Keratinocyte (primary cell): ENCODE measurements at regions not wholly inside any gene's neighbourhood (a gene's known extent, or its start where the extent isn't known, plus 50 kb on each side); places are given as distances from the start of the nearest gene placed in this dataset.

Experiments used
- DNase-seq: peaks from one replicate; pipeline ENCODE4 v3.0.0-alpha.2; 2011; ENCODE audit warnings: low read depth, missing footprints, low spot score
- FAIRE-seq: peaks from 2 replicates; lab custom pipeline; 2011; peaks lifted over from hg19 to GRCh38; lab: Jason Lieb, UNC
- H2AFZ ChIP-seq: 2 replicates; pipeline ENCODE4 v1.6.0; 2012; ENCODE audit warnings: low read length, control low read depth, inconsistent platforms; ENCODE audit not compliant: control insufficient read depth
- H3K27ac ChIP-seq: 2 replicates; pipeline ENCODE4 v1.5.1; 2011; ENCODE audit warnings: low read length; ENCODE audit not compliant: control insufficient read depth, insufficient read depth
- H3K27me3 ChIP-seq: 3 replicates; pipeline ENCODE4 v1.6.0; 2011; ENCODE audit warnings: low read length; ENCODE audit not compliant: control insufficient read depth, insufficient read depth; ENCODE audit errors: extremely low read depth
- H3K36me3 ChIP-seq, 2 experiments: 2 replicates in 1 of 2; 3 replicates in 1 of 2; pipeline ENCODE4 v1.5.1; 2011; ENCODE audit warnings: low read length in 2 of 2, mild to moderate bottlenecking in 1 of 2; ENCODE audit not compliant: control insufficient read depth in 2 of 2, insufficient read depth in 2 of 2; ENCODE audit errors: extremely low read depth in 1 of 2
- H3K4me1 ChIP-seq: 3 replicates; pipeline ENCODE4 v1.5.1; 2011; ENCODE audit warnings: low read length; ENCODE audit not compliant: control insufficient read depth, insufficient read depth; ENCODE audit errors: extremely low read depth
- H3K4me2 ChIP-seq: 3 replicates; pipeline ENCODE4 v1.6.0; 2011; ENCODE audit warnings: low read depth, low read length; ENCODE audit not compliant: control insufficient read depth, insufficient read depth; ENCODE audit errors: extremely low read depth
- H3K4me3 ChIP-seq, 3 experiments: fragments of 200-600 bp in 1 of 3; sonication (generic) in 1 of 3; 2 replicates in 2 of 3; 3 replicates in 1 of 3; pipeline ENCODE4 v1.5.1; 2011 to 2016; ENCODE audit warnings: low read length in 3 of 3, mild to moderate bottlenecking in 3 of 3, control low read depth in 2 of 3, inconsistent platforms in 1 of 3, low read depth in 1 of 3, mixed read lengths in 1 of 3, mixed run types in 1 of 3, moderate library complexity in 1 of 3; ENCODE audit not compliant: control insufficient read depth in 2 of 3, insufficient read depth in 2 of 3; ENCODE audit errors: extremely low read depth in 1 of 3
- H3K79me2 ChIP-seq: 2 replicates; pipeline ENCODE4 v1.6.0; 2012; ENCODE audit warnings: low read length; ENCODE audit not compliant: control insufficient read depth, insufficient read depth
- H3K9ac ChIP-seq: 3 replicates; pipeline ENCODE4 v1.6.0; 2011; ENCODE audit warnings: low read length; ENCODE audit not compliant: control insufficient read depth, insufficient read depth; ENCODE audit errors: extremely low read depth
- H3K9me1 ChIP-seq: 3 replicates; pipeline ENCODE4 v1.6.0; 2011; ENCODE audit warnings: low read length; ENCODE audit not compliant: control insufficient read depth, insufficient read depth; ENCODE audit errors: extremely low read depth
- H3K9me3 ChIP-seq: 2 replicates; pipeline ENCODE4 v1.5.1; 2012; ENCODE audit warnings: low read depth, low read length; ENCODE audit not compliant: control insufficient read depth
- H4K20me1 ChIP-seq: 3 replicates; pipeline ENCODE4 v1.6.0; 2011; ENCODE audit warnings: low read length; ENCODE audit not compliant: control insufficient read depth, insufficient read depth; ENCODE audit errors: extremely low read depth
- EZH2 ChIP-seq: IDR thresholded peaks from one replicate; pipeline ENCODE4 v1.6.1; 2012; ENCODE audit warnings: inconsistent platforms, mild to moderate bottlenecking, low read length, moderate library complexity
- dilution Hi-C: fragments of 300-500 bp; cut with MboI; formaldehyde crosslinking; loops from one replicate; pipeline ENCODE4 v1.7.0; 2020; ENCODE audit warnings: low sequenced_read_pairs; ENCODE audit not compliant: extremely low pct_ligation_motif_present
- TF ChIP-seq, protein P1 (sequence below), 3 experiments: IDR thresholded peaks in 1 of 3; conservative IDR thresholded peaks in 1 of 3; optimal IDR thresholded peaks in 1 of 3; 2 replicates in 2 of 3; 3 replicates in 1 of 3; pipeline versions ENCODE3 to v1.5.1; 2011; ENCODE audit warnings: low read length in 3 of 3, mild to moderate bottlenecking in 3 of 3, moderate library complexity in 2 of 3, control low read depth in 1 of 3, inconsistent platforms in 1 of 3; ENCODE audit not compliant: insufficient read depth in 2 of 3; ENCODE audit errors: extremely low read depth in 1 of 3

GRCh38 chr12:125528281-125528680, 463.0 kb downstream of the AACS start:
- H3K36me3 ChIP-seq: no peaks in the 10 kb centered on the region
- H3K9me1 ChIP-seq: no peaks in the 10 kb centered on the region
- H3K9me3 ChIP-seq: no peaks in the 10 kb centered on the region
- no peak overlapping the region for H3K4me3 ChIP-seq
- dilution Hi-C loops: no loop called here
- no peaks in the 10 kb centered on the region for H4K20me1 ChIP-seq
- TF ChIP-seq, protein P1, sequence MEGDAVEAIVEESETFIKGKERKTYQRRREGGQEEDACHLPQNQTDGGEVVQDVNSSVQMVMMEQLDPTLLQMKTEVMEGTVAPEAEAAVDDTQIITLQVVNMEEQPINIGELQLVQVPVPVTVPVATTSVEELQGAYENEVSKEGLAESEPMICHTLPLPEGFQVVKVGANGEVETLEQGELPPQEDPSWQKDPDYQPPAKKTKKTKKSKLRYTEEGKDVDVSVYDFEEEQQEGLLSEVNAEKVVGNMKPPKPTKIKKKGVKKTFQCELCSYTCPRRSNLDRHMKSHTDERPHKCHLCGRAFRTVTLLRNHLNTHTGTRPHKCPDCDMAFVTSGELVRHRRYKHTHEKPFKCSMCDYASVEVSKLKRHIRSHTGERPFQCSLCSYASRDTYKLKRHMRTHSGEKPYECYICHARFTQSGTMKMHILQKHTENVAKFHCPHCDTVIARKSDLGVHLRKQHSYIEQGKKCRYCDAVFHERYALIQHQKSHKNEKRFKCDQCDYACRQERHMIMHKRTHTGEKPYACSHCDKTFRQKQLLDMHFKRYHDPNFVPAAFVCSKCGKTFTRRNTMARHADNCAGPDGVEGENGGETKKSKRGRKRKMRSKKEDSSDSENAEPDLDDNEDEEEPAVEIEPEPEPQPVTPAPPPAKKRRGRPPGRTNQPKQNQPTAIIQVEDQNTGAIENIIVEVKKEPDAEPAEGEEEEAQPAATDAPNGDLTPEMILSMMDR (optimal IDR thresholded peaks at IDR 0.05 in 1 of 3, IDR thresholded peaks at IDR 0.05 in 1 of 3, conservative IDR thresholded peaks at IDR 0.05 in 1 of 3; ENCODE audit: extremely low read depth in 1 of 3, insufficient read depth in 2 of 3, low read length in 3 of 3): no peak
- no peak for TF ChIP-seq EZH2
- H3K27me3 ChIP-seq: no peaks in the 10 kb centered on the region
- no peak overlapping the region for H2AFZ ChIP-seq
- DNase-seq (no peak), FAIRE-seq (no peak)
- no peaks in the 10 kb centered on the region for H3K4me1 ChIP-seq
- no peak overlapping the region for H3K4me2 ChIP-seq
- no peaks in the 10 kb centered on the region for H3K79me2 ChIP-seq
- H3K9ac ChIP-seq: no peak overlapping the region
- no peak overlapping the region for H3K27ac ChIP-seq

DNA sequence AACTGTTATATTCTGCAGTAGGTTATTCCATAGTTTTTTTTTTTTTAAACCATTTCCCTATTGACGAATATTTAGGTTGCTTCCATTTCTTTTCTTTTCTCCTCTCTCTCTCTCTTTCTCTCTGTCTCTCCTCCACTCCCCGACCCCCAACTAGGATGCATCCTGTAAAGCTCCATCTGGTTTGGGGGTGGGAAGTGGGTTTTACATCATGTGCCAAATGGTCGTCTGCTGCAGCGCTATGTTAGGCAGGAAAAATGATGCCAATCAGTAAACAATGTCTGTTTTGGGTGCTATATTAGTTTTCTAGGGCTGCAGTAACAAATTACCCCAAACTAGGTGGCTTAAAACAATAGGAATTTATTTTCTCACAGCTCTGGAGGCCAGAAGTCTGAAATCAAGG, 465.0 kb downstream of the AACS start:
- Histone ChIP-seq H3K79me2 (no peaks in the 10 kb centered on the region), H3K9me3 (no peaks in the 10 kb centered on the region), H3K27ac (no peak overlapping the region), H3K36me3 (no peaks in the 10 kb centered on the region), H3K4me2 (no peak overlapping the region), H3K27me3 (no peaks in the 10 kb centered on the region), H2AFZ (no peak overlapping the region), H3K4me3 (no peak overlapping the region), H4K20me1 (no peaks in the 10 kb centered on the region), H3K9me1 (no peaks in the 10 kb centered on the region), H3K4me1 (no peaks in the 10 kb centered on the region), H3K9ac (no peak overlapping the region)
- TF ChIP-seq, protein P1 (optimal IDR thresholded peaks at IDR 0.05 in 1 of 3, IDR thresholded peaks at IDR 0.05 in 1 of 3, conservative IDR thresholded peaks at IDR 0.05 in 1 of 3; ENCODE audit: extremely low read depth in 1 of 3, insufficient read depth in 2 of 3, low read length in 3 of 3): no peak
- TF ChIP-seq EZH2: no peak
- FAIRE-seq (no peak), DNase-seq (no peak)
- dilution Hi-C loops: no loop called here
